Right ventricle myocardium superior (tissue), 1 donor: ENCODE measurements at regions not wholly inside any gene's neighbourhood (a gene's known extent, or its start where the extent isn't known, plus 50 kb on each side); places are given as distances from the start of the nearest gene placed in this dataset.
"Not testable (repeated sequence)": the region's sequence is repeated elsewhere in the genome, so short reads cannot be mapped to it uniquely, and the experiment has no call there.

ENCODE experiments used
- ATAC-seq: fragments of 200-7000 bp; cut with Tn5 transposase; one replicate; pipeline ENCODE4 v1.9.1; 2020; ENCODE audit warnings: mild to moderate bottlenecking; ENCODE audit not compliant: poor library complexity
- DNase-seq: peaks from one replicate; pipeline ENCODE4 v3.0.0-alpha.2; 2020
- intact Hi-C: fragments of 100-400 bp; cut with DNase I; formaldehyde crosslinking; loops from one replicate; pipeline ENCODE4 v1.11.2; 2022
- donor health status: DM: no; HTN: yes; CAD: no; lungs with severe emphysema.

DNA sequence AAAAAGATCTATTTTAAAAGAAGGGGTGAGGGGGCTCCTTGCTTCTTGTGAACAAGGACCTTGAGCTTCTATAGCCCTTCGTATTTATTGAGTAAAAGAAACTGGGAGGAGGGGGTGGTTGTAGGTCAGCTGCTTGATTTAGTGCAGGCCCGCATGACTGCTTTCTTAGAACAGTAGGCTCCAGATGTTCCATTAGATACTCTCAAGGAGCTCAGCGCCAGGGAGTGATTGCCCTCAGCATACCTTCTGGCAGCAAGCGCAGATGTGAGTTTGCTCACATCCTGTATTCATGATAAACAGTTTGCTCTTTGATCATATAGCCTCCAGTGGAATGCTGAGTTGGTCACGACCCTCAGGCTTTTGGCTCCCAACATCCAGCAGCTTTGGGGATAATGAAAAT is 108.9 kb upstream of the XPO1 start:
- DNase-seq, result no peak
- no peak for ATAC-seq

DNA sequence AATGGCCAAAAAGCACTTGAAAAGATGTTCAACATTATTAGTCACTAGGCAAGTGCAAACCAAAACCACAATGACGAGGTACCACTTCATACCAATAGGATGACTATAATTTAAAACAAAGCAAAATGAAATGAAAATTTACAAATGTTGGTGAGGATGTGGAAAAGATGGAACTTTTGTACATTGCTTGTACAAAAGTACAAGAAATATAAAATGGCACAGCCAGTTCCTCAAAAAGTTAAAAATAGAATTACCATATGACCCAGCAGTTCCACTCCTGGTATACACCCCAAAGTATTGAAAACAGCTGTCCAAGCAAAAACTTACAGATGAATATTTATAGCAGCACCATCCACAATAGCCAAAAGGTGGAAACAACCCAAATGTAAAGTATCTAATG is 107.8 kb upstream of the XPO1 start:
- ATAC-seq (no peak), DNase-seq (no peak)
- intact Hi-C loops, result no loop called here

More for the DNA sequence above, 108.9 kb upstream of the XPO1 start:
- intact Hi-C loops, result no loop called here

DNA sequence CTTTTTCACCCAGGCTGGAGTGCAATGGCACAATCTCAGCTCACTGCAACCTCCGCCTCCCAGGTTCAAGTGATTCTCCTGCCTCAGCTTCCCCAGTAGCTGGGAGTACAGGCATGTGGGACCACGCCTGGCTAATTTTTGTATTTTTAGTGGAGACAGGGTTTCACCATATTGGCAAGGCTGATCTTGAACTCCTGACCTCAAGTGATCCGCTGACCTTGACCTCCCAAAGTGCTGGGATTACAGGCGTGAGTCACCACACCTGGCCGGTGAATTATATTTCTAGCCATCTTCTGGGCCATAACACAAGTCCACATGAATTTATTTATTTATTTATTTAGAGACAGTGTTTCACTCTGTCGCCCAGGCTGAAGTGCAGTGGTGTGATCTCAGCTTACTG is 105.0 kb upstream of the XPO1 start:
- DNase-seq, ATAC-seq, intact Hi-C loops: not testable (repeated sequence)

DNA sequence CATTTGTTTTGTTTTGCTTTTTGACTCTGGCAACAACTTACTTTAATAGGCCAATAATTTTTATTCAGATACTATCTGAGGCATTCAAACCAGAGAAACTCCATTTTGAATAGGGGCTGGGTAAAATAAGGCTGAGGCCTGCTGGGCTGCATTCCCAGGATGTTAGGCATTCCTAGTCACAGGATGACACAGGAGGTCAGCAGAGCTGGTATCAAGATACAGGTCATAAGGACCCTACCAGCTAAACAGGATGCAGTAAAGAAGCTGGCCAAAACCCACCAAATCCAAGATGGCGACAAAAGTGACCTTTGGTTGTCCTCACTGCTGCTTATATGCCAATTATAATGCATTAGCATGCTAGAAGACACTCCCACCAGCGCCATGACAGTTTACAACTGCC is 102.2 kb upstream of the XPO1 start:
- no peak for ATAC-seq
- no peak for DNase-seq
- intact Hi-C loops, result no loop called here

DNA sequence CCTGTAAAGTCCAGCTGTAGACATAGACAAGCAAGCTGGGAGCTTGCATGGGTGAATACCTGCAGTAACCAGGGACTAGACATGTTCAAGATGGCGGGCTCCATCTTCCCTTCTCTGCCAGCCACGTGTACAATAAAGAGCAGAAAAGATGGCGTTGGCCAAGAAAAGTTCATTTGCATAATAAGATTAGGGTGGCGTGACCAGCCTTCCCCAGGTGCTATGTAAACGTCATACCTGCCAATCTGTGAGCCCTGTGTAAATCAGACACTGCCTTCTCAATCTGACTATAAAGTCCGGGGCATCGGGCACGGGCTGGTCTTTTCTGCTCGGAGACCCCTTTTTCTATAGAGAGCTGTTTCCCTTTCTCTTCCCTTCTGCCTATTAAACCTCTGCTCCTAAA is 101.6 kb upstream of the XPO1 start:
- no peak for ATAC-seq
- intact Hi-C loops, result no loop called here
- no peak for DNase-seq

DNA sequence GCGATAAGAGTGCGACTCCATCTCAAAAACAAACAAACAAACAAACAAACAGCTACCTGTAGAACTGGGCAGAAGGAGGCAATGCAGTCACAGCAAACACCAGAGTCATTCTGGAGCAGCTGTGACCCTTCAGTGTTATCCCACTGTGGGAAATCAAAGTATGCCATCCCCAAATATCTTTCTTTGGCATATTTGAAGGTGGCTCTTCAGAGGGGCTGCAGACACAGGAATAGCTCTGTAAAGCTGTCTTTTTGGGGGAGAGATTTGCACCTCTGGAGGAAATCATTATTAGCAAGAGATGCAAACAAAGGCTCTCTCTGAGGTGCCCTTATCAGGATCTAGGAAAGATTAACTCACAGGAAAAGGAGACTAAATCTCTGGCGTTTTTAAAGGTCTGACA is 98.5 kb upstream of the XPO1 start:
- ATAC-seq (no peak), DNase-seq (no peak)
- intact Hi-C loops, result no loop called here

DNA sequence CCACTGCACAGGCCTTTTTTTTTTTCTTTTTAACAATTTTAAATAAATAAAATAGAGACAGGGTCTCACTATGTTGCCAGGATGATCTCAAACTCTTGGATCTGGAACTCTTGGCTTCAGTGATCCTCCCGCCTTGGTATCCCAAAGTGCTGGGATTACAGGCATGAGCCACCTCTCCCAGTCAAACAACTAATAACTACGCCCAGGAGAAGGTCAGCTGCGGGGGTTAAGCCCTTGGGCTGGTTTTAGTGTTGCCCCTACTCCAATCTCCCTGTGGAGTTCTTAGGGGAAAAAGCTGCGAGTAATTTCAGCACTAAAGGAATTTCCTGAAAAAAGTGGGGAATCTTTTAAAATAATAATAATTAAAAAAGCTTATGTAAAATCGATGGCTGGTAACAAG is 96.4 kb upstream of the XPO1 start:
- ATAC-seq (no peak), DNase-seq (no peak)
- intact Hi-C loops, result no loop called here

DNA sequence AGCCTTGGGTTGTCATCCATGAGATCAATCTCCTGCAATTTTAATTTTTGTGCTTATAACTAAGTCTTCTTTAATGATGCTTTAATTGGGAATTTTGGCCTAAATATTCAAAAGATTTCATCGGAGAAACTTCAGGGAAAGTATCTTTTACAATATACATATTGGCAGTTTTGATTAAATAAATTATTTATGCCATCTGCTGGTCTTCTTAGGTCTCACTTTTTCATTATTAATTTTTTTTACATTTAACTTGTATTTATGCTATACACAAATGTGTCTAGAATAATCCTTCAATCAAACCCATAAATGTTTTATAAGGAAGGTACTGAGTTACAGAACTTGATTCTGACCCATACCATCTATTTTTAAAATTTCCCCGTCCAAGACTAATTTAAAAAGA is 95.1 kb upstream of the XPO1 start:
- ATAC-seq (no peak), DNase-seq (no peak)
- intact Hi-C loops, result no loop called here

DNA sequence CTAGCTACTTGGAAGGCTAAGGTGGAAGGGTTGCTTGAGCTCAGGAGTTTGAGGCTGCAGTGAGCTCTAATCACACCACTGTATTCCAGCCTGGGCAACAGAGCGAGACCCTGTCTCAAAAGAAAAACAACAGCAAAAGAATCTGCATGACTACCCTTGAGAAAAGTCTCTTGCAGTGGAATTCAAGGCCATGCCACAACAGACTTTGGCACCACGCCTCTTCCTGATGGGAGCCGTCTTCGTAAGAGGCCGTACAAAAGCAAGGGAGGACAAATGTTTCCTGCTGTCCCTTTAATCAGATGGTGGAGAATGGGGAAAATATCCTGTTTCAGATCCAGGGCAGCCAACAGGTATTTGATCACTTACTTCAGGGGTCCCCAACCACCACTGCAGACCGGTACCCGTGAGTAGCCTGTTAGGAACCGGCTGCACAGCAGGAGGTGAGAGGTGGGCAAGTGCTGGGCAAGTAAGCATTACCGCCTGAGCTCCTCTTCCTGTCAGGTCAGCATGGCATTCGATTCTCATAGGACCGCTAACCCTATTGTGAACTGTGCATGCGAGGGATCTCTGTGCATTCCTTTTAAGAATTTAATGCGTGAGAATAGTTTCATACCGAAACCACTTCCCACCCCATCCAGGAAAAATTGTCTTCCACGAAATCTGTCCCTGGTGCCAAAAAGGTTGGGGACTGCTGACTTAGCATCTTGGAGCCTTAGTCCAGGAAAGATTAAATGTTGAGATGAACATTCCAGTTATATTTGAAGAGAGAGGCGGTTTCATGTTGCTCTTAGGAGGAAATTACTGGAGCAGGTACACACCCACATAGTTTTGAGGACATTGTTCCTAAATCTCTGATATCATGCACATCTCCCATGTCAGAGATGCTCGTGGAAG is 94.4 kb upstream of the XPO1 start:
- intact Hi-C loops, result no loop called here
- ATAC-seq (no peak), DNase-seq (no peak)

DNA sequence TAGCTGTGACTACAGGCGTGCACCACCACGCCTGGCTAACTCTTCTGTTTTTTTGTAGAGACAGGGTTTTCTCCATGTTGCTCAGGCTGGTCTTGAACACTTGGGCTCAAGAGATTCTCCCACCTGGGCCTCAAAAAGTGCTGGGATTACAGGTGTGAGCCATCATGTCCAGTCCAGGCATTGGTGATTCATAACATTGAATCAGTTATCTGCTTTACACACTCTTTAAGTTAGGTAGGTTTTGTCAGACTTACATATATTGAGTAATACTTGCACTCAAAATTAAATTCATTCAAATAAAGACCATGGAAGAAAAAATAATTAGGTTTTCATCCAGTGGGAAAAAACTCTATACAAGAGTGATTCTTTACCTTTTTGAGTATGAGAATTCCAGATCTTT is 93.2 kb upstream of the XPO1 start:
- DNase-seq (no peak), ATAC-seq (no peak)
- intact Hi-C loops, result no loop called here

DNA sequence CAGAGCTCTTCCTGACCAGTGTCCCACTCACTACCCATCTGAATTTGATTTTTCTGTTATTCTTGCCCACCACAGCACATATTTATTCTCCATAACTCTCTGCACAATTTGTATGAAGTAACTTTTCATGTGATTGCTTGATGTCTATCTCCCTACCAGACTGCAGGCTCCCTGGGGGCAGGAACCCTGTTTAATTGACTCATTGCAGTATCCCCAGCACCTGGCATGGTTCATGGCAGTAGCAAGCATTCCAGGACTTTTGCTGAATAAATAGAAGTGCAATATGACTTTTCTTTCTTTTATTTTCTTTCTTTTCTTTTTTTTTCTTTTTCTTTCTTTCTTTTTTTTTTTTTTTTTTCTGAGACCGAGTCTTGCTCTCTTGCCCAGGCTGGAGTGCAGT is 88.7 kb upstream of the XPO1 start:
- DNase-seq, result no peak
- intact Hi-C loops, result no loop called here
- ATAC-seq, result no peak

DNA sequence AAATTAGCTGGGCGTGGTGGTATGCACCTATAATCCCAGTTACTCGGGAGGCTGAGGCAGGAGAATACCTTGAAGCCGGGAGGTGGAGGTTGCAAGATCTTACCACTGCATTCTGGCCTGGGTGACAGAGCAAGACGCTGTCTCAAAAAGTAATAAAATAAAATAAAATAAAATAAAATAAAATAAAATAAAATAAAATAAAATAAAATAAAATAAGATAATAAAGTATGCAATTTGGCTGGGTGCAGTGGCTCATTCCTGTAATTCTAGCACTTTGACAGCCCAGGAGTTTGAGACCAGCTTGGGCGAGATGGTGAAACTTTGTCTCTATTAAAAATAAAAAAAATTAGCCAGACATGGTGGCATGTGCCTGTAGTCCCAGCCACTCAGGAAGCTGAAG is 85.6 kb upstream of the XPO1 start:
- intact Hi-C loops, result no loop called here
- no peak for DNase-seq
- ATAC-seq, result no peak

DNA sequence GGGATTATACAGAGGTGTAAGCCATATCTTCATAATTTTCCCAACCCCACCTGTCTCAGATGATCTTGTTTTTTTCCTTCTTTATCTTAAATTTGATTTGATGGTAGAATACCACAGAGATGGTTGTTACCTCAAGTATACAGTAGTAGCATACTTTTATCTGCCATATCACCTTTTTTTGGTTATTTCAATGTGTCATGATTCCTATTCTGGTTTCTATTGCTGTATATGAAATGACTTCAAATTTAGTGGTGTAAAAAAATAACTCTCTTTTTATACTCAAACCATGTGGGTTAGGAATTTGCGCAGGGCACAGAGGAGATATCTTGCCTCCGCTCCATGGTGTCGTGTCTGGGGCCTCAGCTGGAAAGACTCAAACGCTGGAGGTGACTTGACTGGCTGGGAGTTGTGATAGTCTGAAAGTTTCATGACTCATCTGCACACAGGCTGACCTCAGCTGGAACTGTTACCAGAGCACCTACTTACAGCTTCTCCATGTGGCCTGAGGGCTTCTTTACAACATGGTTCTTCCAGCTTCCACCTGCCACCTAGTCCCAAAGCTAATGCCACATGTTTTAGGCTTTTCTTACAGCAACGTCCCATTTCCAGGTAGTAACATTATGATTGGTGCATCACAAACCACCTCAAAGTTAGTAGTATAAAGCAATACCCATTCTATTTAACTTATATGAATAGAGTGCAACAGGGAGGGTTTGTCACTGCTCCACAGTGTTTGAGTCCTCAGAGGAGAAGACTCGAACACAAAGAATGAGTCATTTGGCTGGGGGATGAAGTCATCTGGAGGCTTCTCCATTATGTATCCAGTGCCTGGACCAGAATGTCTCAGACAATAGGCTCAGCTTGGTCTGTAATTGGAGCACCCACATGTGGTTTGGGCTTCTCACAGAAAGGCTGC is 82.3 kb upstream of the XPO1 start:
- DNase-seq, result no peak
- no peak for ATAC-seq
- intact Hi-C loops, result no loop called here

DNA sequence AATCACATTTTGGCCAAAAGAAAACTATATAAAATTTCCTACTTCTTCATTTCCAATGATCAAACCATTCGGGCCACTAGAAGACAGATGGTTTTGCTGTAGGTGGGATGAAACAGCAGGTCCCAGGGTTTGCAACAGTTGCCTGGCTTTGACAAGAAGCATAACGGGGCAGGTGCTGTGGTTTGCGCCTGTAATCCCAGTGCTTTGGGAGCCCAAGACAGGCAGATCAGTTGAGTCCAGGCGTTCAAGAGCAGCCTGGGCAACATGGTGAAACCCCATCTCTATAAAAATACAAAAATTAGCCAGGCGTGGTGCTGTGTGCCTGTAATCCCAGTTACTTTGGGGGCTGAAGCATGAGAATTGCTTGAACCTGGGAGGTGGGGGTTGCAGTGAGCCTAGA is 81.4 kb upstream of the XPO1 start:
- ATAC-seq (no peak), DNase-seq (no peak)
- intact Hi-C loops, result no loop called here

DNA sequence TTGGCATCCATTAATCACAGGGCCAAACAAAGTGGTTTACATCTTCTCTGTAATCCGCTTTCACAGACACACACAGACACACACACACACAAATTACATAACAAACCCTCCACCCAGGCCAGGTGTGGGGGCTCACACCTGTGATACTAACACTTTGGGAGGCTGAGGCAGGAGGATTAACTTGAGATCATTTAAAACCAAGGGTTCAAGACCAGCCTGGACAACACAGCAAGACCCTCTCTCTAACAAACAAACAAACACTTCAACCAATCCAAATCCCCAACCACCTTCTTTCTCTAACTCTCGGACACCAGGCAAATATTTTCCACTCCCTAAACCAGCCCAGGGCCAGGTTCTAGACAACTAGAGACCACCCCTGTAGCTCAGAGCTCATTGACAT is 79.5 kb upstream of the XPO1 start:
- ATAC-seq, result no peak
- no peak for DNase-seq
- intact Hi-C loops, result no loop called here

DNA sequence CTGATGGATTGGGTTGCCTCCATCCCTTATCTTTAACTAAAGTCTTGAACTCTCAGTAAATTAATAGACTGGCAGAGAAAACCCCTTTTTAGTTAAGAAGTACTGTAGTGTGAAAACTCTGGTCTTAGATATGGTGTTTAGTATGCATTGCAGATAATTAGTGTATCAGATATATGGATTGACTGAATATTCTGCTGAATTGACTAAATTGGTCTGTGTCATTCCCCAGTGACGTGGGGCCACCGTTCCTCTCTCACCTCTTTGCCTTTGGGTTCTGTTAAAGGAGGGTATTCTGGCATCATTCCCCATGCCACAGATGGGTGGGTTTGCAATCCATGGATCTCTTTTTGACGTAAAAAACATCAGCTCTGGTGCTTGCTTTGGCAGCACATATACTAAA is 67.1 kb upstream of the XPO1 start:
- intact Hi-C loops, result no loop called here
- DNase-seq, result no peak
- no peak for ATAC-seq

DNA sequence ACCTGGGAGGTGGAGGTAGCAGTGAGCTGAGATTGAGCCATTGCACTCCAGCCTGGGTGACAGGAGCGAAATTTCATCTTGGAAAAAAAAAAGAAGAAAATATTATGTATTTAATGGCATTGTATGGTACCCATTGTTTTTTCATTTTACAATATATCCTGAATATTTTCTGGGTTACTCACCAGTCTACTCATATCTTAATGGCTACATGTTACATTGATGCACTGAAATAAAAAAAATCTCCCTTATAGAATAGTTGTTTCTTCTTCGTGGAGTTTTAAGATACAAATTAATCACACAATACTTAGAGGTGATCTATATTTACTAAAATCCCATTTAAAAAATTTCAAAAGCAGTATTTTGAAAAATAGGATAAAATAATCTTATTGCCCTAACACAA is 66.3 kb upstream of the XPO1 start:
- intact Hi-C loops, result no loop called here
- ATAC-seq, result no peak
- DNase-seq, result no peak

DNA sequence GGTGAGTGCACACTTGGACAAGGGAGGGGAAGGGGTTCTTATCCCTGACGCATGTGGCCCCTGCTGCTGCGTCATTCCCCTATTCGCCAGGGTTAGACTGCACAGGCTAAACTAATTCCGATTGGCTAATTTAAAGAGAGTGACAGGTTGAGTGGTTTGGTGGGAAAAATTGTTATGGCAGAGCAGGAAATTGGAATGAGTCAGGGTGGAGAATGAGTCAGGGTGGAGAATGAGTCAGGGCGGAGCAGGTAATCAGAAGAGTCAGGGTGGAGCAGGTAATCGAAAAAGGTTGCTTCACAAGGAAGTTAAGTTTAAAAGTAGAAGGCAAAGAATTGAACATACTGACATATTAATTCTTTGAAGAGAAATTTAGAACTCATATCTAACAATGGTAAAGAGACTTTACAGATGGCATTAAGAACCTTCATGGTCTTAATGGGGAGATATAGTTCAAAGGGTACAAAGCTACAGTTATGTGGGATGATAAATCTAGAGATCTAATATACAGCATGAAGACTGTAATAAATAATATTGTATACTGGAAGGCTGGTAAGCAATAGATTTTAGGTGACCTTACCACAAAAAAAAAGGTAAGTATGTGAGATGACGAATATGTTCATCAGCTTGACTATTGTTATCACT is 60.5 kb upstream of the XPO1 start:
- DNase-seq, ATAC-seq, intact Hi-C loops: not testable (repeated sequence)
